Astrocyte (in vitro differentiated cells and primary cell): ENCODE measurements at regions not wholly inside any gene's neighbourhood (a gene's known extent, or its start where the extent isn't known, plus 50 kb on each side); places are given as distances from the start of the nearest gene placed in this dataset.

ENCODE experiments used
- CTCF ChIP-seq: IDR thresholded peaks from 2 replicates; pipeline ENCODE4 v1.5.1; 2011; ENCODE audit warnings: low read depth, mild to moderate bottlenecking, inconsistent platforms, low read length, moderate library complexity; ENCODE audit not compliant: insufficient read depth
- EZH2 ChIP-seq: IDR thresholded peaks from 2 replicates; pipeline ENCODE4 v1.6.1; 2012; ENCODE audit warnings: mild to moderate bottlenecking, low read length, inconsistent platforms; ENCODE audit not compliant: insufficient read depth

- TF ChIP-seq CTCF (no peak), EZH2 (no peak)
These were observed 77.5 kb upstream of the CUX1 start for GRCh38 chr7:101739775-101740398.
